ENCODE measurements at regions not wholly inside any gene's neighbourhood (a gene's known extent, or its start where the extent isn't known, plus 50 kb on each side); places are given as distances from the start of the nearest gene placed in this dataset.
A peak's percentile ranks its signal among the peaks of the same experiment; 100 is the strongest.

DNA sequence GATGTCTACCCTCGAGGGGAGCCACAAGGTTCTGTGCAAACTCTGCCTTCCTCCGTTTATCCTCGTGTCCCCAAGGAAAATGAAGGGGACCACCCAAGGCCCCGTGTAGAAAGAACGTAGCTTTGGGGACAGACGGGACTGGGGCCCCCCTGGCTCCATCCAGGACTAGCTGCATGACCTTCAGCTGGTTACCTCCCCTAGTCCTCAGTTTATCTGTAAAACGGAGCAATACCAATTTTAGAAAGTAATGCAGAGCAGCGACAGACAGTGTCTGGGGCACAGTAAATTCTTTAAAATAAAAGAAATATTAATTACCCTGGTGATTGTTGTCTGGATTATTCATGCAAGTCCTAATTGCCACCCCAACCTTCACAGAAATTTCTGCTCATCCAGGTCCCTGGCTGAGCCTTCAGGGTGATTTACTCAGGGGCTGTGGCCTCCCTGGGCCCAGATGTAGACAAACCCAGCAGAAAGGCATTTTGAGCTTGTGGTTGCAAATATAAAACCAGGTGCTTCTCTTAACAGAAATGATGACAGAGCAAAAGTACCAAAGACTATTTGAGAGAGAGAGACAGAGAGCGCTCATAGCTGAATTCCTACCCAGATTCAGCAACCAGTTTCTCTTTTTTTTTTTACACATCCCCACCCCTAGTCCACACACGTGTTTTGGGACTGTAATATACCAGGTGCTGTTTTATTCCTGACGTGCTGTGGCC lies 155.1 kb upstream of the SMIM23 start:
- no peaks in the 10 kb centered on the region for H3K9me3 ChIP-seq (ENCODE audit: control insufficient read depth in 5 of 5, low read length in 5 of 5)
- H3K36me3 ChIP-seq (ENCODE audit: control insufficient read depth in 5 of 5, insufficient read depth in 5 of 5, low read length in 5 of 5) = no peaks in the 10 kb centered on the region
- peaks cover 2 to 33% (median 17%) of the 10 kb centered on the region in 5 donors for H3K4me1 ChIP-seq (ENCODE audit: control insufficient read depth in 5 of 5, insufficient read depth in 5 of 5, low read length in 5 of 5)
- no peak overlapping the region for H3K27ac ChIP-seq (ENCODE audit: low read depth, low read length)
- H3K27me3 ChIP-seq (ENCODE audit: control insufficient read depth in 5 of 5, insufficient read depth in 4 of 5, low read length in 5 of 5) = peaks cover 0 to 3% (median 0%) of the 10 kb centered on the region in 5 donors
- H3K9ac ChIP-seq (ENCODE audit: low read length in 5 of 5) = no peak overlapping the region
- peak overlapping the region in 1 of 5 donors; percentile 16 for H3K4me3 ChIP-seq (ENCODE audit: low read depth in 1 of 5, low read length in 5 of 5)

DNA sequence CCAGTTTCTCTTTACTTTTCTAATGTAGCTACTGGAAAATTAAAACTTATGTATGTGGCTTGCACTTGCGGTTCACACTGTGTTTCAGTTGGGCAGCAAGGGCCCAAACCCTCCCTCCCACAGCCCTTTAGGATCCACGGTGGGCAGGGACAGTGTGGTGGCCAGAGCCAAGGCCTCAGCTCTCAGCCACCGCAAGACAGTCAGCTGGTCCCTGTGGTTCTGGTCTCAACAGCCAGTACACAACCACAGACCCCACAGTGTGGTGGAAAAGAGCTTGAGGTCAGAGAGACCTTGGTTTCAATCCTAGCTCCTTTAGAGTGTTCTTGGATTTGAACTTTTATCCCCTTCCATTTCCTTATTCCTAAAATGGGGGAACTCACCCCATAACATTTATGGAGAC lies 153.0 kb upstream of the SMIM23 start:
- H3K9ac ChIP-seq (ENCODE audit: low read length in 5 of 5) = no peak overlapping the region
- H3K36me3 ChIP-seq (ENCODE audit: control insufficient read depth in 5 of 5, insufficient read depth in 5 of 5, low read length in 5 of 5) = no peaks in the 10 kb centered on the region
- H3K27ac ChIP-seq (ENCODE audit: low read depth, low read length) = no peak overlapping the region
- peaks cover 2 to 33% (median 17%) of the 10 kb centered on the region in 5 donors for H3K4me1 ChIP-seq (ENCODE audit: control insufficient read depth in 5 of 5, insufficient read depth in 5 of 5, low read length in 5 of 5)
- H3K27me3 ChIP-seq (ENCODE audit: control insufficient read depth in 5 of 5, insufficient read depth in 4 of 5, low read length in 5 of 5) = no peaks in the 10 kb centered on the region
- no peaks in the 10 kb centered on the region for H3K9me3 ChIP-seq (ENCODE audit: control insufficient read depth in 5 of 5, low read length in 5 of 5)
- H3K4me3 ChIP-seq (ENCODE audit: low read depth in 1 of 5, low read length in 5 of 5) = no peak overlapping the region

DNA sequence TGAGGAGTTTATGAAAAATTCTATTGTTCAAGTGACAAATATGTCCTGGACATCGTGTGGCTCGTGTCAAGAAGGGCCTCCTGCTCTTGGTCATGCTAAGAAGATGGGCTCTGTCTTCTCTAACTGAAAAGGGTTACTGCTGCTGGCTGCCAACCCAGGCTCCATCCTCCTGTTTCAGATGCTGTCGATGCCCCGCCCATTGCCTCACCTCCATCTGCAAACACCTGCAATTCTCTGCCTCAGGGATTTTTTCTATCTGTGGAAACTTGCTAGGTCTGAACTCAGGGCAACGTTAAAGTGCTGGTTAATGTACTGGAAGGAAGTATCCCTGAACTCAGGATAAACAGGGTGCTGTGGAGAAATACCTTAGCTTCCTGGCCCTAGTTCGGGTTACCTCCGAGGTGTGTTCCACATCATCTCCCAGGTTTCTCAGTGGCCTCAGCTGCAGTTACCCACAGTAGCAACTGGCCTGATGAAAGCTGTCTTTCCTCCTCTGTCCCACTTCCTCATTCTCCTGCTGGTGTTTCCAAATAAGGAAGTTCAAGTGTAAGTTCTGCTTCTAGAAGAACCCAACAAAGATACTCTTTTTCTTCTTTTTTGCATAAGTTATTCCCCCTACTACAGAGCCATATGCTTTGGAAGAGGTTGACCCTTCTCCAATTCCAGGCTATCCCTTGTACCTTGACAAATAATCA lies 151.7 kb upstream of the SMIM23 start:
- Histone ChIP-seq H3K9me3 (ENCODE audit: control insufficient read depth in 5 of 5, low read length in 5 of 5) (no peaks in the 10 kb centered on the region), H3K9ac (ENCODE audit: low read length in 5 of 5) (no peak overlapping the region), H3K4me3 (ENCODE audit: low read depth in 1 of 5, low read length in 5 of 5) (no peak overlapping the region), H3K4me1 (ENCODE audit: control insufficient read depth in 5 of 5, insufficient read depth in 5 of 5, low read length in 5 of 5) (peaks cover 2 to 24% (median 13%) of the 10 kb centered on the region in 5 donors), H3K27ac (ENCODE audit: low read depth, low read length) (no peak overlapping the region), H3K36me3 (ENCODE audit: control insufficient read depth in 5 of 5, insufficient read depth in 5 of 5, low read length in 5 of 5) (no peaks in the 10 kb centered on the region), H3K27me3 (ENCODE audit: control insufficient read depth in 5 of 5, insufficient read depth in 4 of 5, low read length in 5 of 5) (peaks cover 0 to 2% (median 0%) of the 10 kb centered on the region in 5 donors)

DNA sequence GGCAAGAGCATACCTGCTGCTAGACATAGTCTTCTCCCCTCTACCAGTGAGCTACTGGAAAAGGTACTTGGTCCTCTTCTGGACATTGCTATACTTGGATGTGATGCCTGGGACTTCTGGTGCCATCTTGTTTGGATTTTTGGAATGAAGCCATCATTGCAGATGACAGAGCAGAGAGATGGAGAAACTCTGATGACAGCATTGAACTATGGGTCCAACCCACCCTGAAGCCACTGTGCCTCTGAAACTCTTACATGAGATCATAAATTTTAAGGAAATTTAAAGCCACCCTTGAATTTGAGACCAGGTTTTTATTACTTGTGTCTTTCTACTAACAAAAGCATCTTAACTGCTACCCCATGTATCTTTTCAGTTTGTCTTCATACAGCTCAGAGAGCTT lies 151.1 kb upstream of the SMIM23 start:
- H3K27me3 ChIP-seq (ENCODE audit: control insufficient read depth in 5 of 5, insufficient read depth in 4 of 5, low read length in 5 of 5) = peaks cover 0 to 4% (median 0%) of the 10 kb centered on the region in 5 donors
- H3K4me3 ChIP-seq (ENCODE audit: low read depth in 1 of 5, low read length in 5 of 5) = no peak overlapping the region
- H3K4me1 ChIP-seq (ENCODE audit: control insufficient read depth in 5 of 5, insufficient read depth in 5 of 5, low read length in 5 of 5) = peaks cover under 1 to 19% (median 8%) of the 10 kb centered on the region in 5 donors
- no peaks in the 10 kb centered on the region for H3K9me3 ChIP-seq (ENCODE audit: control insufficient read depth in 5 of 5, low read length in 5 of 5)
- H3K27ac ChIP-seq (ENCODE audit: low read depth, low read length) = no peak overlapping the region
- no peak overlapping the region for H3K9ac ChIP-seq (ENCODE audit: low read length in 5 of 5)
- no peaks in the 10 kb centered on the region for H3K36me3 ChIP-seq (ENCODE audit: control insufficient read depth in 5 of 5, insufficient read depth in 5 of 5, low read length in 5 of 5)

DNA sequence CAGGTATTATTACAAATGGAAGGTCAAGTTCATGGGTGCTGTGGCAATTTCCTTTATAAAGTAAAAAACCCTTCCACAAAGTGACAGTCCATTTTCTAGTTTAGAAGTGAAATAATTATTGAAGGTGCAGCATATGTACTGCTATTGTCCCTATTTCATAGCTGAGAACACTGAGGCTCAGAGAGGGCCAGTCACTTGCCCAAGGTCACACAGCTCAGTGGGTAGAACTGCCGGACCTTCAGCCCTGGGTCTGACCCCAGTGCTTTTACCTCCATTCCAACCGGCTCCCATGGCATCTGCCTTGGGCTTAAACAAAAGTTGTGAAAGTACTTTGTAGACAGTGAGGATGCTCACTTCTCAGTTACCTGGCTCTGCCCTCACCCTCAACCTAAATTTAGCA lies 150.6 kb upstream of the SMIM23 start:
- H3K9ac ChIP-seq (ENCODE audit: low read length in 5 of 5) = no peak overlapping the region
- peaks cover 0 to 4% (median 0%) of the 10 kb centered on the region in 5 donors for H3K27me3 ChIP-seq (ENCODE audit: control insufficient read depth in 5 of 5, insufficient read depth in 4 of 5, low read length in 5 of 5)
- no peak overlapping the region for H3K27ac ChIP-seq (ENCODE audit: low read depth, low read length)
- H3K9me3 ChIP-seq (ENCODE audit: control insufficient read depth in 5 of 5, low read length in 5 of 5) = no peaks in the 10 kb centered on the region
- H3K4me1 ChIP-seq (ENCODE audit: control insufficient read depth in 5 of 5, insufficient read depth in 5 of 5, low read length in 5 of 5) = peaks cover 0 to 13% (median 3%) of the 10 kb centered on the region in 5 donors
- no peaks in the 10 kb centered on the region for H3K36me3 ChIP-seq (ENCODE audit: control insufficient read depth in 5 of 5, insufficient read depth in 5 of 5, low read length in 5 of 5)
- no peak overlapping the region for H3K4me3 ChIP-seq (ENCODE audit: low read depth in 1 of 5, low read length in 5 of 5)

DNA sequence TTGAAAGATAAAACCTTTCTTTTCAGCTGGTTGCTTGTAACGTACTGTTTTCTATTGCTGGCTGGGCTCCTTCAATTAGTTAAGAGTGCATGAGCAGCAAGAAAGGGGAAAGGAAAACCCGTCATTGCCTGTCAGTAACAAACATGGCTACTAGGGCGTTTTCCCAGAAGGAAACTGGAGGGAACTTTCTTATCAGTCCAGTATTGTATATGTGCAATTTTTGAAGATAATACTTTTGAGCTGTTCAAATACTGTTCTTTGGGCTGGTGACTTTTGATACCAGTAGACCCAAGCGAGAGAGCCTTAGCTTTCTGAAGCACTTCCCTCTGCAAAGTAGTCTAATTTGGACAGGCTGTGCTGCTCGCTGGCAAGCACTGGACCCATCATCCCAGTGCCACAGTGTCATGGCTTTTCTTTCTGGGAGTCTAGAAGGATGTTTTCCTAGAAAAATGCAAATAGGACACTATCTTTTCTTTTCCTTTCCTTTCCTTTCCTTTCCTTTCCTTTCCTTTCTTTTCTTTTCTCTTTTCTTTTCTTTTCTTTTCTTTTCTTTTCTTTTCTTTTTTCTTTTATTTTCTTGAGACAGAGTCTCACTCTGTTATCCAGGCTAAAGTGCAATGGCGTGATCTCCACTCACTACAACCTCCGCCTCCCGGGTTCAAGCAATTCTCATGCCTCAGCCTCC lies 149.9 kb upstream of the SMIM23 start:
- no peaks in the 10 kb centered on the region for H3K9me3 ChIP-seq (ENCODE audit: control insufficient read depth in 5 of 5, low read length in 5 of 5)
- no peaks in the 10 kb centered on the region for H3K36me3 ChIP-seq (ENCODE audit: control insufficient read depth in 5 of 5, insufficient read depth in 5 of 5, low read length in 5 of 5)
- H3K4me1 ChIP-seq (ENCODE audit: control insufficient read depth in 5 of 5, insufficient read depth in 5 of 5, low read length in 5 of 5) = peaks cover 0 to 9% (median 0%) of the 10 kb centered on the region in 5 donors
- H3K27ac ChIP-seq (ENCODE audit: low read depth, low read length) = no peak overlapping the region
- peaks cover 0 to 4% (median 0%) of the 10 kb centered on the region in 5 donors for H3K27me3 ChIP-seq (ENCODE audit: control insufficient read depth in 5 of 5, insufficient read depth in 4 of 5, low read length in 5 of 5)
- H3K4me3 ChIP-seq (ENCODE audit: low read depth in 1 of 5, low read length in 5 of 5) = no peak overlapping the region
- no peak overlapping the region for H3K9ac ChIP-seq (ENCODE audit: low read length in 5 of 5)

DNA sequence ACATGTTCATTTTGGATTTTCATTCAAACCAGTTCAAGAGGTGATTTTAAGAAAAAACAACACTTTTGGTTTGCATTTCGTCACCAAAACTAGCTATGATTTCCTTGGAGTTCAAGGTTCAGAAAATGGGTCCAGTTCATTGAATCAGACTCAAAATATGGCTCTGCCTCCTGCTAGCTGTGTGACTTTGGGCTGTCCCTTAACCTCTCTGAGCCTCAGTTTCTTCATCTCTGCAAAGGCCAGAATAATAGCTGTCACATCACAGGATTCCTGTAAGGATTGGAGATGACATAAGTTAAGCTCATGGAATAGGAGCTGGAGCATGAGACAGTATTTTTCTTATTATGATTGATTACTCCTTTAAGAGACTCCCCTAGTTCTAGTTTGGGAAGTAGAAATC lies 147.8 kb upstream of the SMIM23 start:
- Histone ChIP-seq H3K4me3 (ENCODE audit: low read depth in 1 of 5, low read length in 5 of 5) (no peak overlapping the region), H3K9me3 (ENCODE audit: control insufficient read depth in 5 of 5, low read length in 5 of 5) (no peaks in the 10 kb centered on the region), H3K27me3 (ENCODE audit: control insufficient read depth in 5 of 5, insufficient read depth in 4 of 5, low read length in 5 of 5) (peaks cover 0 to 4% (median 0%) of the 10 kb centered on the region in 5 donors), H3K36me3 (ENCODE audit: control insufficient read depth in 5 of 5, insufficient read depth in 5 of 5, low read length in 5 of 5) (no peaks in the 10 kb centered on the region), H3K27ac (ENCODE audit: low read depth, low read length) (no peak overlapping the region), H3K4me1 (ENCODE audit: control insufficient read depth in 5 of 5, insufficient read depth in 5 of 5, low read length in 5 of 5) (peaks cover 0 to 9% (median 0%) of the 10 kb centered on the region in 5 donors), H3K9ac (ENCODE audit: low read length in 5 of 5) (no peak overlapping the region)

DNA sequence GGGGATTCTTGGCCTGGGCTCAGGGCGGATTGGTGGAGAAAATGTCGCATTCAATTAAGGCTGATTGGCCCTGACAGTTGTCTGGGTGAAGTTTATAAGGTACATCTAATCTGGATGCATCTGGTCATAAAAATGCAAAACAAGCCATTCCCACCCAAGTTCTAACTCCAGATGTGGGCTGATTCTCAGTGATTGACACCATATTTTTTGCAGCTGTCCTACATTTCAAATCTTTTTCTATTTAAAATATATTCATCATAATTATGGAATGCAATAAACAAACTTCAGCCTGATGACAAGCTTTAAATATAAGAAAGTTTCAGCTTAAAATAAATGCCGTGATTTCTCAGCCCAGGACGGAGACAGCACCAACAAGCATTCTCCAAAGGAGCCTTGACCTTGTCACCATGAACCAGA lies 146.4 kb upstream of the SMIM23 start:
- no peaks in the 10 kb centered on the region for H3K36me3 ChIP-seq (ENCODE audit: control insufficient read depth in 5 of 5, insufficient read depth in 5 of 5, low read length in 5 of 5)
- H3K4me1 ChIP-seq (ENCODE audit: control insufficient read depth in 5 of 5, insufficient read depth in 5 of 5, low read length in 5 of 5) = peaks cover 0 to 4% (median 0%) of the 10 kb centered on the region in 5 donors
- no peaks in the 10 kb centered on the region for H3K9me3 ChIP-seq (ENCODE audit: control insufficient read depth in 5 of 5, low read length in 5 of 5)
- H3K9ac ChIP-seq (ENCODE audit: low read length in 5 of 5) = no peak overlapping the region
- H3K27me3 ChIP-seq (ENCODE audit: control insufficient read depth in 5 of 5, insufficient read depth in 4 of 5, low read length in 5 of 5) = peaks cover 0 to 7% (median 0%) of the 10 kb centered on the region in 5 donors
- H3K27ac ChIP-seq (ENCODE audit: low read depth, low read length) = no peak overlapping the region
- no peak overlapping the region for H3K4me3 ChIP-seq (ENCODE audit: low read depth in 1 of 5, low read length in 5 of 5)

DNA sequence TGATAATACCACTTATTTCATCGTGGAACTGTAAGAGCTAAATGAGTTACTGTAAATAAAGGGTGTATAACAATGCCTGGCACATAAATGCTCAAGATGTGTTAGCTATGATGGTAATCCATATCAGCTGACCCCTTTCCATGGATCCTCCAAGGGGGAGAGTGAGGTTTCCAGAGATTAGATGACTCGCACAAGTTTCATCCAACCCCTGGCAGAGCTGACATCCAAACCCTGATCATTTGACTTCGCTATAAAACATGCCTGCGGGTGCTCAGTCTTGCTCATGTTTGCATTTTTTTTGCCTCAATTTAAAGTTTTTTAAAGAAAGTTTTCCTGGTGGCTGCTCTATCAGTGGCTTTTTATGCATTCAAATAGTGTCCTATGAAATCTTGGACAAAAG lies 145.7 kb upstream of the SMIM23 start:
- Histone ChIP-seq H3K4me3 (ENCODE audit: low read depth in 1 of 5, low read length in 5 of 5) (no peak overlapping the region), H3K4me1 (ENCODE audit: control insufficient read depth in 5 of 5, insufficient read depth in 5 of 5, low read length in 5 of 5) (no peaks in the 10 kb centered on the region), H3K27ac (ENCODE audit: low read depth, low read length) (no peak overlapping the region), H3K27me3 (ENCODE audit: control insufficient read depth in 5 of 5, insufficient read depth in 4 of 5, low read length in 5 of 5) (peaks cover 0 to 11% (median 3%) of the 10 kb centered on the region in 5 donors), H3K9me3 (ENCODE audit: control insufficient read depth in 5 of 5, low read length in 5 of 5) (no peaks in the 10 kb centered on the region), H3K36me3 (ENCODE audit: control insufficient read depth in 5 of 5, insufficient read depth in 5 of 5, low read length in 5 of 5) (no peaks in the 10 kb centered on the region), H3K9ac (ENCODE audit: low read length in 5 of 5) (no peak overlapping the region)

DNA sequence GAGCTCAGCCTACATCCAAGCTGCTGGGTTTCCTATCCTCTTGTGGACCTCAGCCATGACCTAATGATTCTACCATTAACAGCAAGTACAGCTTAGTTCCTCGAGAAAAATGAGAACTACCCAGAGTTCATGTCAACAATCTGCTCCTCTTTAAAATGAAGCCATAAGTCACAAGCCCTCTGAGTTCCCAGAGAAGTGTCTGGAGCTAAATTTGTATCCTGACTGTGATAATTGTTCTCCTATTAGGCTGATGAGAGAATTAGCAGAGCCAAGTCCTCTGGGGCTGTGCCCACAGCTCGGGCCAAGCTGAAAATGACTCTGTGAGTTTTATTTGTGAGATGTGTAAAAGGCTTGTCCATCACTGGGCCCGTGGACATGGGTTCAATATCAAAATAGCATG lies 145.1 kb upstream of the SMIM23 start:
- no peak overlapping the region for H3K4me3 ChIP-seq (ENCODE audit: low read depth in 1 of 5, low read length in 5 of 5)
- H3K27ac ChIP-seq (ENCODE audit: low read depth, low read length) = no peak overlapping the region
- no peak overlapping the region for H3K9ac ChIP-seq (ENCODE audit: low read length in 5 of 5)
- peaks cover 0 to 12% (median 3%) of the 10 kb centered on the region in 5 donors for H3K27me3 ChIP-seq (ENCODE audit: control insufficient read depth in 5 of 5, insufficient read depth in 4 of 5, low read length in 5 of 5)
- H3K36me3 ChIP-seq (ENCODE audit: control insufficient read depth in 5 of 5, insufficient read depth in 5 of 5, low read length in 5 of 5) = no peaks in the 10 kb centered on the region
- H3K9me3 ChIP-seq (ENCODE audit: control insufficient read depth in 5 of 5, low read length in 5 of 5) = no peaks in the 10 kb centered on the region
- no peaks in the 10 kb centered on the region for H3K4me1 ChIP-seq (ENCODE audit: control insufficient read depth in 5 of 5, insufficient read depth in 5 of 5, low read length in 5 of 5)

Measured in subcutaneous abdominal adipose tissue (tissue), 5 donors.